HCT116 (cell line): ENCODE measurements at regions not wholly inside any gene's neighbourhood (a gene's known extent, or its start where the extent isn't known, plus 50 kb on each side); places are given as distances from the start of the nearest gene placed in this dataset.

Experiments
- ATAC-seq: fragments of 200-7000 bp; cut with Tn5 transposase; 2 replicates; pipeline ENCODE4 v1.9.1; 2020; ENCODE audit warnings: mild to moderate bottlenecking, moderate library complexity
- BruUV-seq: library from RNA; stranded (reverse); fragments of 400-500 nt; replicated peaks from 2 replicates; lab custom pipeline; 2021; lab: Mats Ljungman, UMichigan
- CTCF ChIA-PET: fragments of 300-600 bp; sonication (Branson Sonifier 250); formaldehyde crosslinking; loops from one replicate; lab custom pipeline; 2021; ENCODE audit warnings: antibody characterized with exemption; lab: Charles Lee
- POLR2A ChIA-PET: fragments of 300-600, 350-600 bp; sonication (Branson Sonifier 250); formaldehyde crosslinking; loops from one replicate; lab custom pipeline; 2021; ENCODE audit warnings: antibody characterized with exemption; lab: Charles Lee
- RAD21 ChIA-PET, 2 experiments: fragments of 300-600 bp; sonication (Branson Sonifier 250); formaldehyde crosslinking; loops; one replicate each; lab custom pipeline; 2023; ENCODE audit warnings: low total read pairs in 2 of 2; ENCODE audit not compliant: uncharacterized antibody in 2 of 2, unreplicated experiment in 2 of 2, low non-redundant PET in 1 of 2; lab: Charles Lee
- DNase-seq: peaks from one replicate; pipeline ENCODE4 v3.0.0-alpha.2; 2010; ENCODE audit warnings: low read depth, low spot score
- H2AFZ ChIP-seq: fragments of 200-600 bp; shearing (Covaris generic), sonication (generic); 2 replicates; pipeline ENCODE4 v1.6.1; 2017; ENCODE audit warnings: low read depth, mixed run types, mixed read lengths, antibody characterized with exemption, low read length; ENCODE audit not compliant: poor library complexity, severe bottlenecking
- H3K27ac ChIP-seq: 2 replicates; pipeline ENCODE4 v1.5.1; 2012; ENCODE audit warnings: low read depth, low read length
- H3K27me3 ChIP-seq: fragments of 200-600 bp; sonication (generic); 2 replicates; pipeline ENCODE4 v1.6.1; 2016; ENCODE audit warnings: mixed run types, low read length, mixed read lengths; ENCODE audit not compliant: insufficient read depth
- H3K36me3 ChIP-seq, 2 experiments: fragments of 200-500 bp in 1 of 2; fragments of 200-600 bp in 1 of 2; sonication (Bioruptor generic) in 1 of 2; sonication (generic) in 1 of 2; 2 replicates each; pipeline versions ENCODE4 v1.5.1 to v1.6.1; 2014 to 2016; ENCODE audit warnings: low read length in 2 of 2, inconsistent platforms in 1 of 2, mixed read lengths in 1 of 2, mixed run types in 1 of 2; ENCODE audit not compliant: insufficient read depth in 2 of 2, control insufficient read depth in 1 of 2
- H3K4me1 ChIP-seq, 2 experiments: fragments of 200-600 bp in 1 of 2; sonication (generic) in 1 of 2; 2 replicates each; pipeline versions ENCODE4 v1.5.1 to v1.6.1; 2012 to 2017; ENCODE audit warnings: low read length in 2 of 2, inconsistent platforms in 1 of 2, mild to moderate bottlenecking in 1 of 2, mixed read lengths in 1 of 2, mixed run types in 1 of 2, moderate library complexity in 1 of 2; ENCODE audit not compliant: insufficient read depth in 2 of 2, control insufficient read depth in 1 of 2
- H3K4me2 ChIP-seq: fragments of 200-600 bp; sonication (generic); 2 replicates; pipeline ENCODE4 v1.6.1; 2017; ENCODE audit warnings: mixed run types, low read length, mixed read lengths
- H3K4me3 ChIP-seq, 2 experiments: fragments of 200-600 bp in 1 of 2; sonication (generic) in 1 of 2; replicated peaks in 1 of 2; 2 replicates each; pipeline ENCODE4 v1.5.1; 2011 to 2016; ENCODE audit warnings: low read length in 2 of 2, control low read depth in 1 of 2, low read depth in 1 of 2, mild to moderate bottlenecking in 1 of 2, mixed read lengths in 1 of 2, mixed run types in 1 of 2
- H3K79me2 ChIP-seq: fragments of 200-600 bp; sonication (generic); 2 replicates; pipeline ENCODE4 v1.6.1; 2017; ENCODE audit warnings: mild to moderate bottlenecking, mixed run types, low read length, moderate library complexity, mixed read lengths; ENCODE audit not compliant: insufficient read depth
- H3K9ac ChIP-seq: fragments of 200-600 bp; sonication (generic); 2 replicates; pipeline ENCODE4 v1.6.1; 2016; ENCODE audit warnings: low read length, mixed read lengths
- H3K9me2 ChIP-seq: fragments of 200-600 bp; sonication (generic), shearing (Covaris generic); 2 replicates; pipeline ENCODE4 v1.6.1; 2017; ENCODE audit warnings: mixed run types, mild to moderate bottlenecking, moderate library complexity; ENCODE audit not compliant: insufficient read depth
- H3K9me3 ChIP-seq, 2 experiments: fragments of 200-500 bp in 1 of 2; fragments of 200-600 bp in 1 of 2; sonication (Bioruptor generic) in 1 of 2; sonication (generic) in 1 of 2; 2 replicates each; pipeline ENCODE4 v1.6.1; 2014 to 2017; ENCODE audit warnings: low read length in 2 of 2, mixed read lengths in 2 of 2, inconsistent platforms in 1 of 2, low read depth in 1 of 2, mild to moderate bottlenecking in 1 of 2, mixed run types in 1 of 2, moderate library complexity in 1 of 2; ENCODE audit not compliant: control insufficient read depth in 1 of 2, insufficient read depth in 1 of 2
- H4K20me1 ChIP-seq: fragments of 200-600 bp; sonication (generic), shearing (Covaris generic); 2 replicates; pipeline ENCODE4 v1.6.1; 2017; ENCODE audit warnings: mixed run types, mild to moderate bottlenecking, moderate library complexity; ENCODE audit not compliant: insufficient read depth
- CBX3 ChIP-seq: IDR thresholded peaks from 2 replicates; pipeline ENCODE4 v1.6.1; 2012; ENCODE audit warnings: low read depth
- CEBPB ChIP-seq: IDR thresholded peaks from 2 replicates; pipeline ENCODE4 v1.6.1; 2012; ENCODE audit warnings: low read depth
- CTCF ChIP-seq, 3 experiments: fragments of 200-600 bp in 1 of 3; sonication (generic) in 1 of 3; IDR thresholded peaks in 2 of 3; conservative IDR thresholded peaks in 1 of 3; 2 replicates each; pipeline ENCODE4 v1.5.1; 2012 to 2017; ENCODE audit warnings: low read depth in 2 of 3, low read length in 2 of 3, antibody characterized with exemption in 1 of 3, borderline replicate concordance in 1 of 3, control low read depth in 1 of 3, mild to moderate bottlenecking in 1 of 3, mixed read lengths in 1 of 3, mixed run types in 1 of 3, moderate library complexity in 1 of 3; ENCODE audit not compliant: insufficient read depth in 1 of 3
- EGR1 ChIP-seq: IDR thresholded peaks from 2 replicates; pipeline ENCODE4 v1.6.1; 2012; ENCODE audit warnings: low read depth
- ELF1 ChIP-seq: IDR thresholded peaks from 2 replicates; pipeline ENCODE4 v1.6.1; 2012; ENCODE audit warnings: low read depth, borderline replicate concordance
- EZH2 ChIP-seq: fragments of 200-600 bp; sonication (generic); IDR thresholded peaks from 2 replicates; pipeline ENCODE4 v1.6.1; 2017; ENCODE audit warnings: antibody characterized with exemption, mixed run types
- EZH2phosphoT487 ChIP-seq: fragments of 200-600 bp; IDR thresholded peaks from 2 replicates; pipeline ENCODE4 v1.6.1; 2018; ENCODE audit warnings: antibody characterized with exemption, borderline replicate concordance
- FOSL1 ChIP-seq: IDR thresholded peaks from 2 replicates; pipeline ENCODE4 v1.6.1; 2012; ENCODE audit warnings: low read depth
- JUND ChIP-seq: IDR thresholded peaks from 2 replicates; pipeline ENCODE4 v1.6.1; 2012
- POLR2A ChIP-seq: IDR thresholded peaks from 2 replicates; pipeline ENCODE4 v1.7.0; 2011; ENCODE audit warnings: borderline replicate concordance; ENCODE audit not compliant: insufficient read depth, insufficient read length; ENCODE audit errors: extremely low read depth
- POLR2AphosphoS5 ChIP-seq: IDR thresholded peaks from 2 replicates; pipeline ENCODE4 v1.6.1; 2011; ENCODE audit warnings: mild to moderate bottlenecking, low read depth, low read length, moderate library complexity
- RAD21 ChIP-seq: IDR thresholded peaks from 2 replicates; pipeline ENCODE4 v1.6.1; 2012; ENCODE audit warnings: low read depth, mild to moderate bottlenecking
- SP1 ChIP-seq: IDR thresholded peaks from 2 replicates; pipeline ENCODE4 v1.6.1; 2012; ENCODE audit warnings: low read depth
- SRF ChIP-seq: IDR thresholded peaks from 2 replicates; pipeline ENCODE4 v1.6.1; 2012; ENCODE audit warnings: low read depth
- TCF7L2 ChIP-seq: IDR thresholded peaks from 2 replicates; pipeline ENCODE4 v1.7.0; 2011; ENCODE audit warnings: borderline replicate concordance, inconsistent platforms; ENCODE audit not compliant: insufficient read depth, insufficient read length; ENCODE audit errors: extremely low read depth
- YY1 ChIP-seq: IDR thresholded peaks from 2 replicates; pipeline ENCODE4 v1.6.1; 2011; ENCODE audit warnings: low read length, low read depth, moderate library complexity, mild to moderate bottlenecking; ENCODE audit not compliant: insufficient replicate concordance; ENCODE audit errors: extremely low read depth
- ZFX ChIP-seq: fragments of 450-650 bp; IDR thresholded peaks from 2 replicates; pipeline ENCODE4 v1.6.1; 2017
- ZNF274 ChIP-seq: fragments of 200-500 bp; sonication (Bioruptor generic); IDR thresholded peaks from 2 replicates; pipeline ENCODE4 v1.6.1; 2014; ENCODE audit warnings: mild to moderate bottlenecking, low read depth, low read length, inconsistent platforms
- intact Hi-C: fragments of 100-400 bp; cut with micrococcal nuclease; formaldehyde crosslinking; loops from 2 replicates; pipeline ENCODE4 v1.10.0; 2022
- TF ChIP-seq, protein P1 (sequence below): IDR thresholded peaks from 2 replicates; pipeline ENCODE4 v1.6.1; 2012
- TF ChIP-seq, protein P2 (sequence below): IDR thresholded peaks from 2 replicates; pipeline ENCODE4 v1.6.1; 2012

DNA sequence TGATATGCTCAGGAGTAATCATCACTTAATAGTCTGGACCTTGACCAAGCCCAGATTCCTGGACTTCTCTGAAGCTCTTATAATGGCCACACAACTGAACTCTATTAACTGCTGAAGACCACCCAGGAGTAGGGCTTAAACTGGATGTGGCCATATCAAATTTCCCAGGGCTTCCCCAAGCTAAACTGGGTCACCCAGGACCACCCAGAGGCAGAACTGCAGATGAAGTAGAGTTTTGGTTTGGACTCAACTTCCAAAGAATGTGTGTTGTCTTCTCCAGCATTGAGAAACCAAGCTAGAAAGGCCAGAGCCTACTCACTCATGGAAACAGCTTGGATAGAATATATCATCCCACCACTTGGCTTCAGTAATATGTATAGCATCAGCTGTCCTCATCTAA is 358.2 kb upstream of the MEOX2 start:
- Histone ChIP-seq H3K27ac (no peak overlapping the region), H3K9ac (no peak overlapping the region), H3K4me2 (no peak overlapping the region), H3K36me3 (no peaks in the 10 kb centered on the region)
- TF ChIP-seq FOSL1 (no peak), ZNF274 (no peak), POLR2A (no peak), POLR2AphosphoS5 (no peak), EZH2 (no peak), CBX3 (no peak), SP1 (no peak), YY1 (no peak), ELF1 (no peak), JUND (no peak), SRF (no peak), CEBPB (no peak), ZFX (no peak), EGR1 (no peak), RAD21 (no peak), CTCF (IDR thresholded peaks at IDR 0.05 in 2 of 3, conservative IDR thresholded peaks at IDR 0.05 in 1 of 3; ENCODE audit: borderline replicate concordance in 1 of 3, insufficient read depth in 1 of 3, low read depth in 2 of 3, low read length in 2 of 3) (no peak), EZH2phosphoT487 (no peak), TCF7L2 (no peak)
- TF ChIP-seq, protein P1, sequence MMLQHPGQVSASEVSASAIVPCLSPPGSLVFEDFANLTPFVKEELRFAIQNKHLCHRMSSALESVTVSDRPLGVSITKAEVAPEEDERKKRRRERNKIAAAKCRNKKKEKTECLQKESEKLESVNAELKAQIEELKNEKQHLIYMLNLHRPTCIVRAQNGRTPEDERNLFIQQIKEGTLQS, result no peak
- TF ChIP-seq, protein P2, sequence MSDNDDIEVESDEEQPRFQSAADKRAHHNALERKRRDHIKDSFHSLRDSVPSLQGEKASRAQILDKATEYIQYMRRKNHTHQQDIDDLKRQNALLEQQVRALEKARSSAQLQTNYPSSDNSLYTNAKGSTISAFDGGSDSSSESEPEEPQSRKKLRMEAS, result no peak
- TF ChIP-seq, all 23 proteins: peak for 0
- no peaks in the 10 kb centered on the region for H3K9me2 ChIP-seq
- CTCF ChIA-PET, result no interaction called here
- DNase-seq, result no peak
- H3K79me2 ChIP-seq, result no peaks in the 10 kb centered on the region
- POLR2A ChIA-PET, result no interaction called here
- no TSS peak for BruUV-seq
- H3K4me1 ChIP-seq, result no peaks in the 10 kb centered on the region
- H3K4me3 ChIP-seq, result no peak overlapping the region
- H3K27me3 ChIP-seq, result no peaks in the 10 kb centered on the region
- no peaks in the 10 kb centered on the region for H3K9me3 ChIP-seq
- no peak for ATAC-seq
- H4K20me1 ChIP-seq, result no peaks in the 10 kb centered on the region
- H2AFZ ChIP-seq, result no peak overlapping the region
- intact Hi-C loops, result no loop called here
- RAD21 ChIA-PET, result no interaction called here
